ENCODE measurements at regions not wholly inside any gene's neighbourhood (a gene's known extent, or its start where the extent isn't known, plus 50 kb on each side); places are given as distances from the start of the nearest gene placed in this dataset.

- TF ChIP-seq CTCF (IDR thresholded peaks at IDR 0.05 in 2 of 3, conservative IDR thresholded peaks at IDR 0.05 in 1 of 3; ENCODE audit: control insufficient read depth in 2 of 3, extremely low read depth in 1 of 3, insufficient read depth in 1 of 3, low read depth in 3 of 3, low read length in 3 of 3) (no peak), LARP7 (IDR thresholded peaks at IDR 0.05) (no peak), MXI1 (IDR thresholded peaks at IDR 0.05; ENCODE audit: low read depth, low read length) (no peak), POLR2AphosphoS5 (IDR thresholded peaks at IDR 0.05; ENCODE audit: low read length) (no peak), REST (IDR thresholded peaks at IDR 0.05; ENCODE audit: low read depth, low read length) (no peak)
Observed at GRCh38 chr6:15887491-15888461, 224.9 kb upstream of the DTNBP1 start.

All from GM12878 (cell line).